Brain microvascular endothelial cell (primary cell): ENCODE measurements at regions not wholly inside any gene's neighbourhood (a gene's known extent, or its start where the extent isn't known, plus 50 kb on each side); places are given as distances from the start of the nearest gene placed in this dataset.

Experiments
- DNase-seq: peaks from one replicate; pipeline ENCODE4 v3.0.0-alpha.2; 2020
- H3K27ac ChIP-seq: fragments of 250-450 bp; sonication (Bioruptor Pico); 2 replicates; pipeline ENCODE4 v1.5.1; 2020; ENCODE audit warnings: mild to moderate bottlenecking, moderate library complexity
- H3K27me3 ChIP-seq: fragments of 250-450 bp; sonication (Bioruptor Pico); replicated peaks from 2 replicates; pipeline ENCODE4 v1.5.1; 2020; ENCODE audit warnings: mild to moderate bottlenecking
- H3K36me3 ChIP-seq: fragments of 250-450 bp; sonication (Bioruptor Pico); replicated peaks from 2 replicates; pipeline ENCODE4 v1.5.1; 2020; ENCODE audit warnings: mild to moderate bottlenecking
- H3K4me3 ChIP-seq: 2 replicates; pipeline ENCODE4 v1.5.1; 2011; ENCODE audit warnings: low read depth, mild to moderate bottlenecking, control low read depth, low read length, moderate library complexity
- in situ Hi-C: cut with HindIII; loops from 2 replicates; pipeline ENCODE4 v1.10.0; 2017; ENCODE audit warnings: low sequenced_read_pairs, low pct_ligation_motif_present
- TF ChIP-seq, protein P1 (sequence below): IDR thresholded peaks from 2 replicates; pipeline ENCODE4 v1.5.1; 2011; ENCODE audit warnings: low read depth, mild to moderate bottlenecking, moderate library complexity, low read length, control low read depth, inconsistent platforms; ENCODE audit errors: missing control alignments

GRCh38 chr13:78383071-78383484, 220.3 kb downstream of the POU4F1 start:
- Histone ChIP-seq H3K27ac (no peak overlapping the region), H3K27me3 (no peaks in the 10 kb centered on the region), H3K36me3 (no peaks in the 10 kb centered on the region), H3K4me3 (no peak overlapping the region)
- in situ Hi-C loops: no loop called here
- no peak for DNase-seq
- TF ChIP-seq, protein P1, sequence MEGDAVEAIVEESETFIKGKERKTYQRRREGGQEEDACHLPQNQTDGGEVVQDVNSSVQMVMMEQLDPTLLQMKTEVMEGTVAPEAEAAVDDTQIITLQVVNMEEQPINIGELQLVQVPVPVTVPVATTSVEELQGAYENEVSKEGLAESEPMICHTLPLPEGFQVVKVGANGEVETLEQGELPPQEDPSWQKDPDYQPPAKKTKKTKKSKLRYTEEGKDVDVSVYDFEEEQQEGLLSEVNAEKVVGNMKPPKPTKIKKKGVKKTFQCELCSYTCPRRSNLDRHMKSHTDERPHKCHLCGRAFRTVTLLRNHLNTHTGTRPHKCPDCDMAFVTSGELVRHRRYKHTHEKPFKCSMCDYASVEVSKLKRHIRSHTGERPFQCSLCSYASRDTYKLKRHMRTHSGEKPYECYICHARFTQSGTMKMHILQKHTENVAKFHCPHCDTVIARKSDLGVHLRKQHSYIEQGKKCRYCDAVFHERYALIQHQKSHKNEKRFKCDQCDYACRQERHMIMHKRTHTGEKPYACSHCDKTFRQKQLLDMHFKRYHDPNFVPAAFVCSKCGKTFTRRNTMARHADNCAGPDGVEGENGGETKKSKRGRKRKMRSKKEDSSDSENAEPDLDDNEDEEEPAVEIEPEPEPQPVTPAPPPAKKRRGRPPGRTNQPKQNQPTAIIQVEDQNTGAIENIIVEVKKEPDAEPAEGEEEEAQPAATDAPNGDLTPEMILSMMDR: no peak

- H3K36me3 ChIP-seq: no peaks in the 10 kb centered on the region
- TF ChIP-seq, protein P1: no peak
- H3K4me3 ChIP-seq: no peak overlapping the region
- DNase-seq: no peak
- in situ Hi-C loops: no loop called here
- no peak overlapping the region for H3K27ac ChIP-seq
- no peaks in the 10 kb centered on the region for H3K27me3 ChIP-seq
These were observed 220.9 kb downstream of the POU4F1 start for GRCh38 chr13:78382491-78382890.

- H3K27ac ChIP-seq: no peak overlapping the region
- TF ChIP-seq, protein P1: no peak
- in situ Hi-C loops: no loop called here
- no peak for DNase-seq
- no peaks in the 10 kb centered on the region for H3K36me3 ChIP-seq
- H3K27me3 ChIP-seq: no peaks in the 10 kb centered on the region
- H3K4me3 ChIP-seq: no peak overlapping the region
These were observed 226.5 kb downstream of the POU4F1 start for GRCh38 chr13:78376822-78377221.

GRCh38 chr13:78376033-78376432, 227.3 kb downstream of the POU4F1 start:
- no peaks in the 10 kb centered on the region for H3K27me3 ChIP-seq
- H3K4me3 ChIP-seq: no peak overlapping the region
- in situ Hi-C loops: no loop called here
- TF ChIP-seq, protein P1: no peak
- no peak overlapping the region for H3K27ac ChIP-seq
- no peaks in the 10 kb centered on the region for H3K36me3 ChIP-seq
- no peak for DNase-seq

DNA sequence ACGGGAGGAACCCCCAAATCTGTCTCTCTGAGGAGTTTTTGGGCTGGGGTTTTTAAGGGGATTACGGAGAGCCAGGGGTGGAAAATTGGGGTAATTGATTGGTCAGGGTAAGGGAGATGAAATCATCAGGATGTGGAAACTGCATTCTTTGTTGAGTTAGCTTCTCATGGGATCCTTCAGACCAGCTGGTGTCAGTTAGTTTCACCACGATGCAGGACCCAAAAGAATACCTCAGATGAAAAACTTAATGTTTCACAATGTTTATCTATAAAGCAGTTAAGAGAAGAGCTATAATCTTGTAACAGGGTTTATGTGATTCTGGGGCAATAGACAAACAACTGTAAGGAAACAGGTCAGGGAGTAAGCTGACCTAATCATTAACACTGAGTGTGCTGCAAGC, 230.8 kb downstream of the POU4F1 start:
- Histone ChIP-seq H3K27me3 (no peaks in the 10 kb centered on the region), H3K27ac (no peak overlapping the region), H3K36me3 (no peaks in the 10 kb centered on the region), H3K4me3 (no peak overlapping the region)
- in situ Hi-C loops: no loop called here
- TF ChIP-seq, protein P1: no peak
- DNase-seq: no peak

DNA sequence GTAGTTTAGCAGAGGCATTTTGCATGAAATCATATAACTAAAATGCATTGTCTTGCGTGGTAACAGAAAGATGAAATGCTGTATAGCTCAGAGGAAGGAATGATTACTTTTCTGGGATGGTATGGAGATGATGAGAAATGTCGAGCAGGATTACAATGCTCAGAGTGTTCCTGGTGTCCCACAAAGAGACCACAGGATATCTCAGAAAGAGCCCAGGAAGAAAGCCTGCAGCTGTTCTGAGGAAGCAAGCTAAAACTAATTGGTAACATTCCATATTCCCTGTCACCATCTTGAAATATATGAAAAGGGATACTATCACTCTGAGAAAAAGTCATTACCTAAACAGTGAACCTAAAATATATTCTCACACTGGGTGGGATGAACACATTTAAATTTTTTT, 233.1 kb downstream of the POU4F1 start:
- Histone ChIP-seq H3K27ac (no peak overlapping the region), H3K27me3 (no peaks in the 10 kb centered on the region), H3K4me3 (no peak overlapping the region), H3K36me3 (no peaks in the 10 kb centered on the region)
- in situ Hi-C loops: no loop called here
- TF ChIP-seq, protein P1: no peak
- DNase-seq: no peak
